ENCODE measurements at regions not wholly inside any gene's neighbourhood (a gene's known extent, or its start where the extent isn't known, plus 50 kb on each side); places are given as distances from the start of the nearest gene placed in this dataset.

GRCh38 chr5:123880875-123881274, 368.9 kb downstream of the CSNK1G3 start:
- DNase-seq (ENCODE audit: low read depth in 2 of 2), result no peak

GRCh38 chr5:123879071-123879470, 367.1 kb downstream of the CSNK1G3 start:
- no peak for DNase-seq (ENCODE audit: low read depth in 2 of 2)

GRCh38 chr5:123876276-123876790, 364.4 kb downstream of the CSNK1G3 start:
- no peak for DNase-seq (ENCODE audit: low read depth in 2 of 2)

- DNase-seq (ENCODE audit: low read depth in 2 of 2), result no peak
Measured at GRCh38 chr5:123875561-123876275, 363.7 kb downstream of the CSNK1G3 start.

GRCh38 chr5:123874600-123875201, 362.7 kb downstream of the CSNK1G3 start:
- DNase-seq (ENCODE audit: low read depth in 2 of 2), result no peak

- no peak for DNase-seq (ENCODE audit: low read depth in 2 of 2)
Measured at GRCh38 chr5:123873846-123874245, 361.9 kb downstream of the CSNK1G3 start.

GRCh38 chr5:123871373-123871772, 359.4 kb downstream of the CSNK1G3 start:
- DNase-seq (ENCODE audit: low read depth in 2 of 2), result no peak

- no peak for DNase-seq (ENCODE audit: low read depth in 2 of 2)
Measured at GRCh38 chr5:123868881-123869280, 356.9 kb downstream of the CSNK1G3 start.

GRCh38 chr5:123868267-123868666, 356.3 kb downstream of the CSNK1G3 start:
- DNase-seq (ENCODE audit: low read depth in 2 of 2), result no peak

GRCh38 chr5:123865641-123866040, 353.7 kb downstream of the CSNK1G3 start:
- DNase-seq (ENCODE audit: low read depth in 2 of 2), result no peak

- DNase-seq (ENCODE audit: low read depth in 2 of 2), result no peak
Measured at GRCh38 chr5:123864578-123864977, 352.6 kb downstream of the CSNK1G3 start.

GRCh38 chr5:123858938-123859337, 347.0 kb downstream of the CSNK1G3 start:
- DNase-seq (ENCODE audit: low read depth in 2 of 2), result no peak

GRCh38 chr5:123856766-123857165, 344.8 kb downstream of the CSNK1G3 start:
- no peak for DNase-seq (ENCODE audit: low read depth in 2 of 2)

- DNase-seq (ENCODE audit: low read depth in 2 of 2), result no peak
Measured at GRCh38 chr5:123855609-123856008, 343.6 kb downstream of the CSNK1G3 start.

GRCh38 chr5:123845356-123846100, 333.6 kb downstream of the CSNK1G3 start:
- no peak for DNase-seq (ENCODE audit: low read depth in 2 of 2)

- DNase-seq (ENCODE audit: low read depth in 2 of 2), result no peak
Measured at GRCh38 chr5:123844873-123845272, 332.9 kb downstream of the CSNK1G3 start.

- no peak for DNase-seq (ENCODE audit: low read depth in 2 of 2)
Measured at GRCh38 chr5:123835421-123835820, 323.4 kb downstream of the CSNK1G3 start.

- DNase-seq (ENCODE audit: low read depth in 2 of 2), result no peak
Measured at GRCh38 chr5:123830575-123830974, 318.6 kb downstream of the CSNK1G3 start.

- DNase-seq (ENCODE audit: low read depth in 2 of 2), result no peak
Measured at GRCh38 chr5:123827811-123828210, 315.8 kb downstream of the CSNK1G3 start.

- no peak for DNase-seq (ENCODE audit: low read depth in 2 of 2)
Measured at GRCh38 chr5:123819833-123820232, 307.9 kb downstream of the CSNK1G3 start.

GRCh38 chr5:123819386-123819785, 307.4 kb downstream of the CSNK1G3 start:
- no peak for DNase-seq (ENCODE audit: low read depth in 2 of 2)

- no peak for DNase-seq (ENCODE audit: low read depth in 2 of 2)
Measured at GRCh38 chr5:123817267-123817666, 305.3 kb downstream of the CSNK1G3 start.

All from stimulated activated CD8-positive, alpha-beta memory T cell treated with anti-CD3 and anti-CD28 coated beads, Interleukin-7, amount 100 ng/mL, for 4 hours (primary cell).